GM12864 (cell line): ENCODE measurements at regions not wholly inside any gene's neighbourhood (a gene's known extent, or its start where the extent isn't known, plus 50 kb on each side); places are given as distances from the start of the nearest gene placed in this dataset.
A peak's percentile ranks its signal among the peaks of the same experiment; 100 is the strongest.

Experiments
- DNase-seq: peaks from one replicate; pipeline ENCODE4 v3.0.0-alpha.2; 2011; ENCODE audit warnings: low read depth
- H3K4me3 ChIP-seq: 2 replicates; pipeline ENCODE4 v1.5.1; 2011; ENCODE audit warnings: mild to moderate bottlenecking, low read depth, low read length, control low read depth
- TF ChIP-seq, protein P1 (sequence below): IDR thresholded peaks from 2 replicates; pipeline ENCODE4 v1.5.1; 2011; ENCODE audit warnings: low read depth, mild to moderate bottlenecking, moderate library complexity, low read length, control low read depth, inconsistent platforms; ENCODE audit errors: missing control alignments

DNA sequence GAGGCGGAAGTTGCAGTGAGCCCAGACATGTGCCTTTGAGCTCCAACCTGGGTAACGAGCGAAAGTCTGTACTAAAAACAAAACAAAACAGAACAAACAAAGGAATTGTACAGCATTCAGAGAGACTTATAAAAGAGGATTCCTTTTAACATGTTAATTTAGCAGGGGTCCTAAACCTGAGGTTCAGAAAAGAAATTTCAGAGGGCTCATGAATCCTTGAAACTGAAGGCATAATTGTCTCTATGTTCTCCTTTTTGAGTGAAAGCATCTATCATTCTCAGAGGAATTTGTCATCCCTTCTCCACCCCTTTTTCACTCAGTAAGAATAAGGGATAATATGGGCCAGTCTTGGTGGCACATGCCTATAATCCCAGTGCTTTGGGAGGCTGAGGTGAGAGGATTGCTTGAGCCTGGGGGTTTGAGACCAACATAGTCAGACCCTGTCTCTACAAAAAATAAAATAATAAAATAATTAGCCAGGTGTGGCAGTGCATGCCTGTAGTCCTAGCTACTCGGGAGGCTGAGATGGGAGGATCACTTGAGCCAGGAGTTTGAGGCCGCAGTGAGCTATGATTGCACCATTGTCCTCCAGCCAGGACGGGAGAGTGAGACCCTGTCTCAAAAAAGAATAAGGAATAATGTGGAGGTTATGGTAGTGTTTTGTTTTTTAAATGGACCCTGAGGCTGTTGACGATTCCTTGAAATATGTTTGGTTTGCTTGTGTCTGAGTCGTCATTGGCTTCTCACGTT is 309.1 kb upstream of the C2CD4B start:
- no peak overlapping the region for H3K4me3 ChIP-seq
- DNase-seq = no peak
- TF ChIP-seq, protein P1, sequence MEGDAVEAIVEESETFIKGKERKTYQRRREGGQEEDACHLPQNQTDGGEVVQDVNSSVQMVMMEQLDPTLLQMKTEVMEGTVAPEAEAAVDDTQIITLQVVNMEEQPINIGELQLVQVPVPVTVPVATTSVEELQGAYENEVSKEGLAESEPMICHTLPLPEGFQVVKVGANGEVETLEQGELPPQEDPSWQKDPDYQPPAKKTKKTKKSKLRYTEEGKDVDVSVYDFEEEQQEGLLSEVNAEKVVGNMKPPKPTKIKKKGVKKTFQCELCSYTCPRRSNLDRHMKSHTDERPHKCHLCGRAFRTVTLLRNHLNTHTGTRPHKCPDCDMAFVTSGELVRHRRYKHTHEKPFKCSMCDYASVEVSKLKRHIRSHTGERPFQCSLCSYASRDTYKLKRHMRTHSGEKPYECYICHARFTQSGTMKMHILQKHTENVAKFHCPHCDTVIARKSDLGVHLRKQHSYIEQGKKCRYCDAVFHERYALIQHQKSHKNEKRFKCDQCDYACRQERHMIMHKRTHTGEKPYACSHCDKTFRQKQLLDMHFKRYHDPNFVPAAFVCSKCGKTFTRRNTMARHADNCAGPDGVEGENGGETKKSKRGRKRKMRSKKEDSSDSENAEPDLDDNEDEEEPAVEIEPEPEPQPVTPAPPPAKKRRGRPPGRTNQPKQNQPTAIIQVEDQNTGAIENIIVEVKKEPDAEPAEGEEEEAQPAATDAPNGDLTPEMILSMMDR = no peak

DNA sequence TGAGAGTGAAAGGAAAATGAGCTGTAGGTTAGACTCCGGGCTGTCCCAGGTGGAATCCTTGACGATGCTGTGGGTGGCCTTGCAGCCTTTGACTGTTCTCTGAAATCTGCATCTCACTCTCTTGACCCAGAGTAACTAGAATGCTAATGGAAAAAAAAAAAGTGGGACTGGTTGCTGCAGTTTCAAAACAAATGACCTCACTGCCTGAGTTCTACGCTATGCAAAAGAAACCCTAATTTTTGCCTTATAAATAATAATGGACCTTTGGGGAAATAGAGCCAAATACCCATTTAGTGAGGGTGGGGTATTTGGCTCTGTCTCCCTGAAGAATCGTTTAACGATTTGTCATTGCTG is 309.7 kb upstream of the C2CD4B start:
- no peak for DNase-seq
- no peak overlapping the region for H3K4me3 ChIP-seq
- TF ChIP-seq, protein P1 = no peak

DNA sequence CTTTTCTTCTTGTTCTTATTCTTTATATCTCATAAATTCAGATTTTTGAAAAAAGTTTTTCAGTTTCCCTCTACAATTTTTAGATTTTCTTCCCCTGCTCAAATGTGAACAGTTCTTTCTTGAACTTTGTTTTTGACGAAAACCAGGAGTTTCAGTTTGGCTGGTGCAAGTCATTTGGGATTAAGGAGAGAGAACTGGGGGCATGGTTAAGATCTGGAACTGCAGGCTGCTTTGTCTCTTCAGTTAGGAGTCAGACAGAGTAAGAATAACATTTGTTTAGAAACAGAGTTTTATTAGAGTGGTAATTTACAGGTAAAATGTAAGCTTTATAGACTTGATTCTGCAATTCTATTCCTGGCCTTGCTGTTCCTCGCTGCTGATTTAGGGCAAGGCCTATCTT is 310.5 kb upstream of the C2CD4B start:
- TF ChIP-seq, protein P1 = no peak
- no peak overlapping the region for H3K4me3 ChIP-seq
- DNase-seq = no peak

DNA sequence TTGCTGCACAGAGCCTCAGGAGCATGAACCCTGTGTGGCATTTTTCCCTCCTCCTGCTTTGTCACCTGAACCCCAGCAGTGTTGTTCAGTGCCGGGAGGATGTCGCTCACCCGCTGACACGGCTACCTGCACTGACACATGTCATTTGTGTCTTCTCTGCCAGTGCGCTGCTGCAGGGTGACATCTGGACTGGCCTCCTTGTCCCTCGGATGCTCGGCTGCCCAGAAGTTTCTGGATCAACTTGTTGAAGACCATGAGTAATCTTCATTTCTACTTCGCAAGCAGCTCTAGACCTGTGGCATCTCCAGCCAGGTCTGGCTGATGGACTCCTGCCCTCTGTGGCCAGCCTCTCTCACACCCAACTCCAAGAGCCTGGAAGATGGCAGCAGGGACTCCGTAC is 311.1 kb upstream of the C2CD4B start:
- no peak for DNase-seq
- TF ChIP-seq, protein P1 = no peak
- no peak overlapping the region for H3K4me3 ChIP-seq

DNA sequence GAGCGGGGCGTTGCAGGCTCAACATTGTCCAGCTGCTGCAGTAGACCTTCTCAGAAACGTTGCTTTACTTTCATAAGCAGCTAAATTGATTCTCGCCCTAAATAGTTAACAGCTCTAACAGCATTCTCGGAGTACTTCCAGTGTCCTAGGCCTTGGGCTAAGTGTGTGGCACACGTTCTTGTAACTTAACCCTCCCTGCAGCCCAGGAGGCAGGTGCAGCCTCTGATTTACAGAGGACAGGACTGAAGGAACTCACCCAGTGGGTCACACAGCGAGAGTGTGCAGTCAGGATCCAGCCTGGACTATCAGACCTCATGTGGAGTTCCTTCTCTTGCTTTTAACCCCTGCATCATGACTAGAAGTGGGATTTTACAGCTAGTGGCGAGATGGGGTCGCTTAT is 312.8 kb upstream of the C2CD4B start:
- H3K4me3 ChIP-seq = no peak overlapping the region
- TF ChIP-seq, protein P1 = no peak
- no peak for DNase-seq

DNA sequence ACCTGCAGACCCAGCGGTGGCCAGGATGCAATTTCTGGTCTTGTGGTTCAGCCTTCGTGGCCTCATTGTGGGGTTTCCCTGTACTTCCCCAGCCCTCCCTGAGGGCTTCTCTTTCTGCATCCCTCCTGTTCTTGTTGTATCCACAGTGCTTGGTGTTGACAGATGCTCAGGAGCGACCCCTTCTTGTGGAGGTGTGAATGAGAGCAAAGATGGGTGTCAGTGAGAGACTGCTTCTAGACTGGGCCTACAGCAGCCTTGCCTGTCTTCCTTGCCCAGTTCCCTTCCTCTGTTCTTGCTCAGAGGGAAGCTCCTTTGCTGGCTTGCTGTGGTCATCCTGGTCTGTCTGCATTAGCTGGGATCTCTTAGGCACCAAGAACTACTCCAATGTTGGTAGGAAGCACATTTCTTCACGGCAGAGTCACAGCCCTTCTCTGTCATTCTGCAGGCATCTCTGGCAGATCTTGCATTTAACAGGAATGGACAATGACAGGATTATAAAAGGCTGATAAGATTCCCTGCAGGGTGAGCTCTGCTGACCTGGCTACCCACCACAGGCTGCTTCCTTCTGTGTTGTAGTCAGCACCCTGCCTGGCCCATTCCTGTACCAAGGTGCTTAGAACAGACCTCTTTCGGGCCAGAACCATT is 317.8 kb upstream of the C2CD4B start:
- TF ChIP-seq, protein P1 = peak; percentile 73

DNA sequence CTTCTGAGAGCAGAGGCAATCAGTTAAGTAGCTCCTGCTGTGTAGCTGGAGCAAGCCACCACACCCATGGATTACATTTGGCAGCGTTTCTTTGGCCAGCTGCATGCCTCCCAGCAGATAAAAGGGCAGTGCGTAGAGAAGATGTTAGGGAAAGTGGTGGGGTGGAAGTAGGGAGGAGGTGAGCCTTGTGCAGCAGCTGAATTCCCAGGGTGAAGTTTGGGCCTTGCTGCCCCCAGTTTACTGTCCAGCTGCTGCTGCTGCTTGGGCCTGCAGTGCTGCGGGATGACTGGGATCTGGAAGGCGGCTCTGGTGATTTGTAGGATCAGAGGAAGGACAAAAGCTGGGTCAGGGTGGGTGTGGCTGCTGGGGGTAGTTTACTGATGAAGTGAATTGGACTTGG is 318.7 kb upstream of the C2CD4B start:
- no peak for DNase-seq
- TF ChIP-seq, protein P1 = no peak
- no peak overlapping the region for H3K4me3 ChIP-seq

More for the DNA sequence above, 317.8 kb upstream of the C2CD4B start:
- peak; percentile 35 for DNase-seq
- H3K4me3 ChIP-seq = no peak overlapping the region
